PC-9 (cell line): ENCODE measurements at regions not wholly inside any gene's neighbourhood (a gene's known extent, or its start where the extent isn't known, plus 50 kb on each side); places are given as distances from the start of the nearest gene placed in this dataset.

Experiments used
- BruUV-seq: library from RNA; stranded (reverse); fragments of 400-500 nt; replicated peaks from 2 replicates; lab custom pipeline; 2021; lab: Mats Ljungman, UMichigan
- CTCF ChIA-PET: fragments of 300-600 bp; sonication (Branson Sonifier 250); formaldehyde crosslinking; loops from one replicate; lab custom pipeline; 2022; ENCODE audit warnings: antibody characterized with exemption; lab: Charles Lee
- POLR2A ChIA-PET: fragments of 300-600 bp; sonication (Branson Sonifier 250); formaldehyde crosslinking; loops from one replicate; lab custom pipeline; 2022; ENCODE audit warnings: antibody characterized with exemption; ENCODE audit not compliant: unreplicated experiment; lab: Charles Lee
- DNase-seq, 2 experiments: peaks; one replicate each; pipeline versions ENCODE4 v3.0.0 to v3.0.0-alpha.2; 2015 to 2022; ENCODE audit warnings: mixed read lengths in 1 of 2
- H2AFZ ChIP-seq: fragments of 200-600 bp; sonication (generic); 2 replicates; pipeline ENCODE4 v1.8.1; 2017; ENCODE audit warnings: antibody characterized with exemption
- H3F3A ChIP-seq: fragments of 200-600 bp; sonication (generic); 2 replicates; pipeline ENCODE4 v1.8.1; 2017; ENCODE audit warnings: antibody characterized with exemption, mild to moderate bottlenecking, low read depth; ENCODE audit not compliant: insufficient read depth
- H3K27ac ChIP-seq: fragments of 200-600 bp; sonication (generic); 2 replicates; pipeline ENCODE4 v1.6.1; 2016; ENCODE audit warnings: mixed run types
- H3K27me3 ChIP-seq: fragments of 200-600 bp; sonication (generic); 2 replicates; pipeline ENCODE4 v1.6.1; 2016; ENCODE audit warnings: low read depth, mixed run types; ENCODE audit not compliant: insufficient read depth
- H3K36me3 ChIP-seq: fragments of 200-600 bp; sonication (generic); 2 replicates; pipeline ENCODE4 v1.6.1; 2016; ENCODE audit warnings: low read depth, mixed run types
- H3K4me1 ChIP-seq: fragments of 200-600 bp; sonication (generic); replicated peaks from 2 replicates; pipeline ENCODE4 v1.6.1; 2016; ENCODE audit warnings: mixed run types; ENCODE audit not compliant: insufficient read depth
- H3K4me2 ChIP-seq: fragments of 200-600 bp; sonication (generic); 2 replicates; pipeline ENCODE4 v1.6.1; 2017; ENCODE audit warnings: mixed run types
- H3K4me3 ChIP-seq: fragments of 200-600 bp; sonication (generic); 2 replicates; pipeline ENCODE4 v1.6.1; 2016; ENCODE audit warnings: mixed run types
- H3K79me2 ChIP-seq: fragments of 200-600 bp; sonication (generic); 2 replicates; pipeline ENCODE4 v1.6.1; 2017; ENCODE audit warnings: low read depth, mixed run types
- H3K9me2 ChIP-seq: fragments of 200-600 bp; sonication (generic); 2 replicates; pipeline ENCODE4 v1.8.1; 2017; ENCODE audit warnings: mild to moderate bottlenecking; ENCODE audit not compliant: insufficient read depth
- H3K9me3 ChIP-seq: fragments of 200-600 bp; sonication (generic); 2 replicates; pipeline ENCODE4 v1.8.1; 2016; ENCODE audit warnings: low read depth; ENCODE audit not compliant: insufficient read depth
- H4K20me1 ChIP-seq: fragments of 200-600 bp; sonication (generic); 2 replicates; pipeline ENCODE4 v1.8.1; 2017; ENCODE audit not compliant: insufficient read depth
- EZH2 ChIP-seq: fragments of 200-600 bp; sonication (generic); IDR thresholded peaks from 2 replicates; pipeline ENCODE4 v1.8.0; 2017; ENCODE audit warnings: antibody characterized with exemption, low read depth
- intact Hi-C: fragments of 100-400 bp; cut with micrococcal nuclease; formaldehyde crosslinking; loops from one replicate; pipeline ENCODE4 v1.10.0; 2022; ENCODE audit not compliant: unreplicated experiment
- TF ChIP-seq, protein P1 (sequence below): fragments of 200-600 bp; sonication (generic); conservative IDR thresholded peaks from 2 replicates; pipeline ENCODE4 v1.6.1; 2017; ENCODE audit warnings: mixed run types, antibody characterized with exemption, mild to moderate bottlenecking, moderate library complexity

DNA sequence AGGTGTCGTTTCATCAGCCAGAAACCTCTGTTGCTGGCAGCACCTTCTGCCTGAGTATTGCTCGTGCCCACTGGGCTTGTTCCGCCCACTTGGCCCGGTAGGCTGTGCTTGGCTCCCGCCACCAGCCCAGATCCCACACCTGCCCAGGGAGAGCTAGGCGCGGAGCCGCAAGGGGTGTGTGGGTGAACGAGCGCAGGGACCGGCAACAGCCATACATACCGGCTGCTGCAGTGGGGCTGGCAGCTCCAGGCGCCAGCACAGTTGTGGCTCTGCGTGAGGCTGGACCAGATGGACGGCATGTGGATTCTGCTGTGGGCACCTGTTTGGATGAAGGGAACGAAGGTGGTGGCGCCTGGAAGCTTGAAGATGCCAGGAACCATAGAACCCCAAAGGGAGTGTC lies 331.5 kb upstream of the MCTP2 start:
- Histone ChIP-seq H3K4me3 (no peak overlapping the region), H3K79me2 (no peaks in the 10 kb centered on the region), H3F3A (no peaks in the 10 kb centered on the region), H3K27me3 (peaks cover 26% of the 10 kb centered on the region), H3K36me3 (no peaks in the 10 kb centered on the region), H3K4me2 (no peak overlapping the region), H2AFZ (no peak overlapping the region), H3K9me3 (no peaks in the 10 kb centered on the region), H4K20me1 (no peaks in the 10 kb centered on the region), H3K27ac (no peak overlapping the region), H3K4me1 (no peaks in the 10 kb centered on the region), H3K9me2 (no peaks in the 10 kb centered on the region)
- no peak for DNase-seq
- TF ChIP-seq, protein P1, sequence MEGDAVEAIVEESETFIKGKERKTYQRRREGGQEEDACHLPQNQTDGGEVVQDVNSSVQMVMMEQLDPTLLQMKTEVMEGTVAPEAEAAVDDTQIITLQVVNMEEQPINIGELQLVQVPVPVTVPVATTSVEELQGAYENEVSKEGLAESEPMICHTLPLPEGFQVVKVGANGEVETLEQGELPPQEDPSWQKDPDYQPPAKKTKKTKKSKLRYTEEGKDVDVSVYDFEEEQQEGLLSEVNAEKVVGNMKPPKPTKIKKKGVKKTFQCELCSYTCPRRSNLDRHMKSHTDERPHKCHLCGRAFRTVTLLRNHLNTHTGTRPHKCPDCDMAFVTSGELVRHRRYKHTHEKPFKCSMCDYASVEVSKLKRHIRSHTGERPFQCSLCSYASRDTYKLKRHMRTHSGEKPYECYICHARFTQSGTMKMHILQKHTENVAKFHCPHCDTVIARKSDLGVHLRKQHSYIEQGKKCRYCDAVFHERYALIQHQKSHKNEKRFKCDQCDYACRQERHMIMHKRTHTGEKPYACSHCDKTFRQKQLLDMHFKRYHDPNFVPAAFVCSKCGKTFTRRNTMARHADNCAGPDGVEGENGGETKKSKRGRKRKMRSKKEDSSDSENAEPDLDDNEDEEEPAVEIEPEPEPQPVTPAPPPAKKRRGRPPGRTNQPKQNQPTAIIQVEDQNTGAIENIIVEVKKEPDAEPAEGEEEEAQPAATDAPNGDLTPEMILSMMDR: no peak
- no peak for TF ChIP-seq EZH2
- intact Hi-C loops: no loop called here
- ChIA-PET CTCF (no interaction called here), POLR2A (no interaction called here)
- no TSS peak for BruUV-seq

DNA sequence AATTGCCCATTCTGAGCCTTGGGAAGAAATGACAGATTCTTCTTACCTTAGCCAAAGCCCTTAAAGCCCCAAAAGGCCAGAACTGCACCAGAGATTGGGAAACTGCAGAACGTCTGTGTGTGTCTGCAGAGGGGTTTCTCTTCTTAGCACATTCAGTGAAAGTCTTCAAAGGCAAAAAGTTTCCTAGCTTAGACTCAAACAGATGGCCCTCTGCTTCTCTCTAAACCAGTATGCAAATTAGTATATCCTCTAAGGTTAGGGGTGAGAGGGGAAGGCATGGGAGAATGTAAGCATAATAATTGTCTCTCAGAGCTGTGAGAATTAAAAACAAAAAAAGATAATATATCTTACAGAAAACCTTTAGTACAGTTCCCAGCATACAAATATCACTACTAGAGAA lies 334.0 kb upstream of the MCTP2 start:
- no TSS peak for BruUV-seq
- H3K4me2 ChIP-seq: no peak overlapping the region
- no peaks in the 10 kb centered on the region for H3K9me3 ChIP-seq
- DNase-seq: no peak
- H3F3A ChIP-seq: no peaks in the 10 kb centered on the region
- no peaks in the 10 kb centered on the region for H3K36me3 ChIP-seq
- H3K4me3 ChIP-seq: no peak overlapping the region
- no peaks in the 10 kb centered on the region for H4K20me1 ChIP-seq
- H3K4me1 ChIP-seq: no peaks in the 10 kb centered on the region
- peaks cover 29% of the 10 kb centered on the region for H3K27me3 ChIP-seq
- H3K9me2 ChIP-seq: no peaks in the 10 kb centered on the region
- H3K27ac ChIP-seq: no peak overlapping the region
- H2AFZ ChIP-seq: no peak overlapping the region
- TF ChIP-seq, protein P1: no peak
- no peak for TF ChIP-seq EZH2
- no peaks in the 10 kb centered on the region for H3K79me2 ChIP-seq
- POLR2A ChIA-PET: no interaction called here
- CTCF ChIA-PET: no interaction called here
- intact Hi-C loops: no loop called here

DNA sequence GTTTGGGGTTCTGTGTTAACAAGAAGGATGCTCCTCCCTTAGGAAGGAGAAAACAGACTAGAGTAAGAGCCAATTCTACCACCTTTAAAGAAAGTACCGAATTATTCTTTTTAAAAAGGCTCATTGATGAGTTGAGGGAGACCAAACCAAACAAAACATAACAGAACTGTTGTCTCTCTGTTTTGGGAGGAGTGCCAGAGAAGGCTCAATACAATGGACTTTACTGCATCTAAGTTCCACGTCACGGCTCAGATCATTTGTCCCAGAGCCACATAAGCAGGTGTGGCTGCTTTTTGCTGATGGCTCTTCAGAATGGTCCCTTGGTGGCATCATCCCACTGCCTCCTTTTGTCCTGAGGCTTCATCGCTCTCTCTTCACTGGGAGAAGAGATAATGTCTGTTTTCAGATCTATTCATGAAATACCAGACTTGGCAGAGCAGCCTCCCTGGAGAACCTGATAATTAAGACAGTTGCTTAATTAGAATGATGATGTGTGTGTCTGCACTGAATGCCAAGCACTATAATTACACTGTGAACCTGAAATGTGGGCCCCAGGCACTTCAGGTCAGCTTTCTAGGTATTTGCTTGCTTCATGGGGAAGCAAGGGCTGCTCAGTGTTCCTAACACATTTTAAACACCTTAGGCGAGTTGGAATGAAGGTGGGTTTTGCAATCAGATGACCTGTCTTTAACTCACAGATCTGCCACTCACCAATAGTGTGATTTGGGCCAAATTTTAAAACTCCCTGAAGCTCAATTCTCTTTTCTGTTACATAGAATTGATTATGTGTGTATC lies 335.2 kb upstream of the MCTP2 start:
- TF ChIP-seq EZH2: no peak
- TF ChIP-seq, protein P1: no peak
- no peaks in the 10 kb centered on the region for H4K20me1 ChIP-seq
- no peaks in the 10 kb centered on the region for H3K9me3 ChIP-seq
- intact Hi-C loops: no loop called here
- POLR2A ChIA-PET: no interaction called here
- no TSS peak for BruUV-seq
- H2AFZ ChIP-seq: no peak overlapping the region
- H3K36me3 ChIP-seq: no peaks in the 10 kb centered on the region
- DNase-seq: no peak
- no peaks in the 10 kb centered on the region for H3K9me2 ChIP-seq
- H3K4me2 ChIP-seq: no peak overlapping the region
- no peaks in the 10 kb centered on the region for H3K79me2 ChIP-seq
- H3K27me3 ChIP-seq: peaks cover 29% of the 10 kb centered on the region
- no peak overlapping the region for H3K27ac ChIP-seq
- H3K4me3 ChIP-seq: no peak overlapping the region
- CTCF ChIA-PET: no interaction called here
- no peaks in the 10 kb centered on the region for H3F3A ChIP-seq
- H3K4me1 ChIP-seq: no peaks in the 10 kb centered on the region
